MCF 10A (cell line): ENCODE measurements at regions not wholly inside any gene's neighbourhood (a gene's known extent, or its start where the extent isn't known, plus 50 kb on each side); places are given as distances from the start of the nearest gene placed in this dataset.
A peak's percentile ranks its signal among the peaks of the same experiment; 100 is the strongest.
"Not testable (repeated sequence)": the region's sequence is repeated elsewhere in the genome, so short reads cannot be mapped to it uniquely, and the experiment has no call there.

Experiments
- BruUV-seq: library from RNA; stranded (reverse); fragments of 400-500 nt; replicated peaks from 2 replicates; lab custom pipeline; 2021; lab: Mats Ljungman, UMichigan
- CTCF ChIA-PET: fragments of 300-600 bp; sonication (Branson Sonifier 250); formaldehyde crosslinking; extraction: SDS; loops from one replicate; lab custom pipeline; 2021; ENCODE audit warnings: antibody characterized with exemption, inconsistent platforms; lab: Yijun Ruan, JAX
- POLR2A ChIA-PET: fragments of 300-600, 350-650 bp; sonication (Branson Sonifier 250); formaldehyde crosslinking; extraction: SDS; loops from one replicate; lab custom pipeline; 2020; ENCODE audit warnings: antibody characterized with exemption, inconsistent platforms; lab: Yijun Ruan, JAX
- DNase-seq: peaks from one replicate; pipeline ENCODE4 v3.0.0-alpha.2; 2018; ENCODE audit not compliant: unreplicated experiment
- H3K27ac Mint-ChIP-seq: one replicate; pipeline ENCODE4 v1.8.0; 2022; ENCODE audit warnings: mild to moderate bottlenecking, low read depth, mixed read lengths; ENCODE audit not compliant: unreplicated experiment
- H3K27me3 Mint-ChIP-seq: one replicate; pipeline ENCODE4 v1.8.0; 2022; ENCODE audit warnings: mixed read lengths; ENCODE audit not compliant: insufficient read depth, unreplicated experiment
- H3K36me3 Mint-ChIP-seq: one replicate; pipeline ENCODE4 v1.8.0; 2022; ENCODE audit warnings: mild to moderate bottlenecking, moderate library complexity, mixed read lengths; ENCODE audit not compliant: insufficient read depth, unreplicated experiment
- H3K4me1 Mint-ChIP-seq: one replicate; pipeline ENCODE4 v1.8.0; 2022; ENCODE audit warnings: mixed read lengths; ENCODE audit not compliant: insufficient read depth, unreplicated experiment
- H3K4me3 Mint-ChIP-seq: one replicate; pipeline ENCODE4 v1.8.0; 2022; ENCODE audit warnings: mild to moderate bottlenecking, moderate library complexity, mixed read lengths; ENCODE audit not compliant: unreplicated experiment
- H3K9me3 Mint-ChIP-seq: one replicate; pipeline ENCODE4 v1.8.0; 2022; ENCODE audit warnings: mixed read lengths; ENCODE audit not compliant: unreplicated experiment
- CTCF ChIP-seq: fragments of 200-600 bp; IDR thresholded peaks from one replicate; pipeline ENCODE4 v1.8.0; 2022; ENCODE audit warnings: antibody characterized with exemption, mild to moderate bottlenecking; ENCODE audit not compliant: unreplicated experiment
- intact Hi-C: fragments of 100-400 bp; cut with micrococcal nuclease; formaldehyde crosslinking; loops from 2 replicates; pipeline ENCODE4 v1.14.1; 2022

GRCh38 chr13:88483202-88483601 lies 812.0 kb downstream of the SLITRK5 start:
- H3K4me3 Mint-ChIP-seq = no peak overlapping the region
- intact Hi-C loops = no loop called here
- POLR2A ChIA-PET = no interaction called here
- H3K27ac Mint-ChIP-seq = no peak overlapping the region
- no peak for TF ChIP-seq CTCF
- CTCF ChIA-PET = no interaction called here
- H3K4me1 Mint-ChIP-seq = no peaks in the 10 kb centered on the region
- H3K9me3 Mint-ChIP-seq = no peaks in the 10 kb centered on the region
- no peaks in the 10 kb centered on the region for H3K36me3 Mint-ChIP-seq
- no peak for DNase-seq
- no TSS peak for BruUV-seq
- no peaks in the 10 kb centered on the region for H3K27me3 Mint-ChIP-seq

- BruUV-seq = no TSS peak
- Mint-ChIP-seq H3K9me3 (peaks cover 44% of the 10 kb centered on the region), H3K36me3 (no peaks in the 10 kb centered on the region), H3K27me3 (no peaks in the 10 kb centered on the region), H3K4me1 (no peaks in the 10 kb centered on the region), H3K4me3 (no peak overlapping the region), H3K27ac (no peak overlapping the region)
- POLR2A ChIA-PET = no interaction called here
- CTCF ChIA-PET = no interaction called here
- intact Hi-C loops = no loop called here
- no peak for TF ChIP-seq CTCF
- no peak for DNase-seq
These were observed 836.7 kb downstream of the SLITRK5 start for GRCh38 chr13:88507909-88508308.

- H3K27ac Mint-ChIP-seq, CTCF ChIA-PET, intact Hi-C loops: not testable (repeated sequence)
These were observed 841.8 kb downstream of the SLITRK5 start for GRCh38 chr13:88512993-88513392.

GRCh38 chr13:88526186-88526852 lies 855.1 kb downstream of the SLITRK5 start:
- intact Hi-C loops = no loop called here
- ChIA-PET POLR2A (interaction anchor here (0.7 kb wide), 1 partner anchor 1115 kb away, joined by 3 read pairs; no protein-coding TSS in a partner anchor), CTCF (no interaction called here)
- DNase-seq = peak; percentile 1
- no peaks in the 10 kb centered on the region for H3K27me3 Mint-ChIP-seq
- H3K4me3 Mint-ChIP-seq = no peak overlapping the region
- H3K27ac Mint-ChIP-seq = no peak overlapping the region
- H3K4me1 Mint-ChIP-seq = no peaks in the 10 kb centered on the region
- no peaks in the 10 kb centered on the region for H3K36me3 Mint-ChIP-seq
- BruUV-seq = no TSS peak
- TF ChIP-seq CTCF = no peak
- H3K9me3 Mint-ChIP-seq = no peaks in the 10 kb centered on the region

More at GRCh38 chr13:88512993-88513392, 841.8 kb downstream of the SLITRK5 start:
- H3K36me3 Mint-ChIP-seq, DNase-seq, BruUV-seq, H3K4me1 Mint-ChIP-seq, POLR2A ChIA-PET, H3K4me3 Mint-ChIP-seq, H3K27me3 Mint-ChIP-seq: not testable (repeated sequence)
- H3K9me3 Mint-ChIP-seq = peaks cover 41% of the 10 kb centered on the region
